HG03354 (cell line): ENCODE measurements at regions not wholly inside any gene's neighbourhood (a gene's known extent, or its start where the extent isn't known, plus 50 kb on each side); places are given as distances from the start of the nearest gene placed in this dataset.

Source experiments
- ATAC-seq: cut with Tn5 transposase; IDR thresholded peaks from one replicate; pipeline ENCODE4 v1.9.1; 2021; ENCODE audit warnings: mild to moderate bottlenecking; ENCODE audit not compliant: unreplicated experiment, poor library complexity, severe bottlenecking

DNA sequence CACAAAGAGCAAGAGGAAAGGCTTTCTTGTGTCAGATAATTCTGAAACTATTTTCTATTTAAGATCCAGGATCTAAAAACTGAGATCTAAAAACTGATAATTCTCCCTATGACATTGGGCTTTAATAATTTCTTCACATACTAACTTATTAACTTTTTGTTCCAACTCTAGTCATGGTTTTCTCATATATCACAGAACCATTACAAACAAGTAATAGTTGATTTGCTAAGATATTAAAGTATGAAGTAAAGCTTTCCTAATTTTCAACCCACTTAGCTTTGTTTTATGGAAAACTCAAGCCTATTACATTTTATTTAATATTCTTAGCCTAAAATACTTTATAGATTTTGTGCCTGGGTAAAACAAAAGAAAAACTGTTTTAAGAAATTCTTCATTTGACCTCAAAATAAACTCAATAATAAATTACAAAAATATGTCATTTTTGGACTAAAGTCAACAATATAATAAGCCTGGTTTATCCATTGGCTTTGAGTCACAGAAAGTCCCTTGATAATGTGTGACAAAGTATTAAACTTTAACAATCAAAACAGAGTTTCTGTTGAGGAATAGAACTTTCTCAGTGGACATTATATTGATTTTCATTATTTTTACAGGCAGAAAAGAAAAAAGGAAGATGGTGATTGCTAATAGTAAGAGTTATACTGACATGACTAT lies 1142.9 kb upstream of the SORCS1 start:
- ATAC-seq: no peak

DNA sequence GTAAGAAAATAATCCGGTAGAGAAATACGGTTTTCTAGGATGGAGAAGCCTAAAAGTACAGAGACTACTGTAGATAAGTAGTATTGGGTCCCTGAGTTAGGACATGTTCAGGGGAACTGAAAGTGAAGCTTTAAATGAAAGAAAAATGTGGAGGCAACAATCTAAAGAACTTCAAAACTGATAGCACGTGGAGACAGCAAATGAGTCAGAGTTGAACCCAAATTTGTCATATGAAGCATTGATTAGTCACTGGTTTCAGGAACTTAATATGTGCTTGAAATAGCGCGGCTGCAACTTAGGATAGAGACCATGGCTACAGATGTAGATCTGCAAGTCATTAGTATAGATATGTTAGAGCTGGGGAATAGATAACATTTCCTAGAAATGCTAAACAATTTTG lies 1138.6 kb upstream of the SORCS1 start:
- no peak for ATAC-seq

DNA sequence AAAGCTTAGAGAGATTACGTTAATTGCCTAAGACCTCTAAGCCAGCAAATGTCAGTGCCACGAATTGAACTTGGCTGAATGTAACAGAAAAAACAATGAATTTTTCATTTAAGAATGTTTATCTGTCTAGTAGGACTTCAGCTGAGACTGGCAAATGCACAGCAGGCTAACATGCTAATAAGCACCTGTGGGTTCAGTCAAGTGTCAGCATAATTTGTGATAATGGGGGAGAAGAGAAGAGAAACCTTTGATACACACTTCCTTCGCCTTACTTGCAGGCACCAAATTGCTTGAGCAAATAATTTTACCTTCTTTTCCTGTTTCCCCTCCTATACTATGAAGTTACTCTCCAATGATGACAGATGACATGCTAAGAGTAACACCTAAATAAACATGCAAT lies 1136.5 kb upstream of the SORCS1 start:
- no peak for ATAC-seq

DNA sequence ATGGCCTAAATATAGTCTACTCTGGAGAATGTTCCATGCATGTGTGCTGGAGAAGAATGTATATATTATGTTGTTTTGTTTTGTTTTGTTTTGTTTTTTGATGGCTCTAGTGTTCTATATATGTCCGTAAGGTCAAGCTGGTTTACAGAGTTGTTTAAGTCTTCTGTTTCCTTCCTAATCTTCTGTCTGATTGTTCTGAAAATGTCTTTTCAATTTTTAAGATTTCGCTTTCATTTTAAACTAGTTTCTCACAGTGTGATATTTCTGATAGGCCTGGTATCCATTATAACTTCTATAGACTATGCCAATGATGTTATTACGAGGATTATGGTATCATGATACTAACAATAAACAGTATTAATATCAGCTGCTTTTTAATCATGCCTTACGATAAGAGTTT lies 1126.3 kb upstream of the SORCS1 start:
- ATAC-seq: no peak

DNA sequence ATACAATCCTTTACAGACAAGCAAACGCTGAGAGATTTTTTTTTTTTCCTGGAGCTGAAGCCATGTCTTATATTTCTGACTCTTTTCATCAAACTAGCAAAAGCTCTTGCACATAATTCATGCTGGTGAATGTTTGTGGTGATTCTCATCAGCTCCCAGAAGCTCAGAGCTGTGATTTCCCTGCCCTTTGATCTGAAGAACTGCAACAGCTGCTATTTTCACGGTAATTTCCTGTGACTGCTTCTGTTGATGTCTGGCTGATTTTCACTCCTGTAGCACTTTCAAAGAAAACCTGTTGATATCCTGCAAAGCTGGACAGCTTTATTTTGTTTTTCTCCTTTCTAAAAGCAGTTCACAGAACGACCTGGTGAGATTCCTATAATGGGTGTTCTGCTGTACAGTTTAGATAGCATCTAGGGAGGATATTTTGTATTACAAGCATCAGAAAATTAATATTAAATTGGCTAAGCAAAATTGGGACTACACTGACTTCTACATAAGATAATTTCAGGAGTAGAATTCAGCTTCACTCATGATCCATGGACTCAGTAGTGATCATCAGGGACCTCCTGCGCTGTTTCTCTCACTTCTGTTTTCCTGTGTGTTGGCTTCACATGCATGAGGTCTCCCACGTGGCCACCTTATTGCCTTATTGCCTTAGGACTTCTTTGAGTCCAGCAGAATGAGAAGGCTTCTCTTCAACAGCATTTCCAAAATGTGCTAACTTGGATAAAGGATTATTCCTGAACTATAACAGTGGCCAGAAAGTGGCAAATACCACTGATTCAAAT lies 1111.6 kb upstream of the SORCS1 start:
- ATAC-seq: no peak

DNA sequence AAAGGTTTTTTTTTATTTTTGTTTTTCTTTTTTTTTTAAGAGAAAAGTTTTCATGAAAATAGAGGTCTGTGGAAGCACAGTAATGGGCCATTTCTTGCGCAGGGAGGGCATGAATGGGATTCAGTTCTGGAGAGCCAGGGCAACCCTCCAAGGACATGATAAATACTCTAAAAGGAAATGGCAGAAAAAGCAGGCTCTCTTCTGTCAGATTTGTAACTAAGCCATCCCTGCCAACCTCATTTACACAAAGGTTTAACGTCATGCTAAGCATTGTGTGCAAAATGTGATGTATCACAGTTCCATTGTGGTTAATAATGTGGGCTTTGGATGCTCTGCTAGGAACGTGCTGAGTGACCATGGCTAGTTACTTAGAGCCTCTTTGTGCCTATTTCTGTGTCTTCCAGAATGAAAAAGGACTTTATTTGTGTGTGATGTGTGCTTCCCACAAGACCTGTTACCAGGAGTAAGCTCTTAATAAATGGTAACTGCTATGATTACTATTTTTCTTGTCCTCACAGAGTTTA lies 1095.9 kb upstream of the SORCS1 start:
- no peak for ATAC-seq

DNA sequence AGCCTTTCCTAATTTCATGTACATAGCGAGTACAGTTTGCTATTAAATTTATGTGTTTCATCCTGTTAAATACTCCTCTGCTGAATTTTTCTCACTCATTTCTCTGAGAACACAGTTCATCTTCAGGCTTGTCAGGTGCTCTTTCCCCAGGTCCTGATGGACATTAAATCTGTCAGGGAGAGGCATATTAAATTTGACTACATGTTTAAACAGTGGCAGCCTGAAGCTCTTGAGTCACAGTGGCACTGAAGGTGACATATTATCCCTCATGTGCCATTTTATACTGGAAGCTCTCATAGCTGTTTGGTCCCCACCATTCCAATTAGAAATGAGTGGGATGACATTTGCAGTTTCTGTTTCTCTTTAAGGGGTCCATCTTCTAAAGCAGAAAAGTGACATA lies 1089.6 kb upstream of the SORCS1 start:
- no peak for ATAC-seq

DNA sequence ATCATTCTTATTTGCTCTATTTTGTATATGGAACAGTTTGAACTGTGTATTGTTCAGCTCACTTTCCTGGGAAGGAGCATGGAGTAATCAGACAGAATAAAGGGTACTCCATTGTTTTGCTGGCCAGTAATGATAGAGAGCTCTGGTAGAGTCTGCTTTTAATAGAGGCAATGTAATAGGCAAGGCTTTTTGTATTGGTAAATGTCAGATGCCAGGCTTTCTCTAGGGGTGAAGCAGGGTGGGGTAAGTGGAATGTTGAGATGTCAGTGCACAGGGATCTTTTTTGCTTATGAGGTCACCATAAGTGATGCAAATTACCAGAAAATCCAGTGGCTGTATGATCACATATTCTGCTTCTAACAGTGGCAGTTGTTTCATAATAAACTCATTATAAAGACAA lies 1088.3 kb upstream of the SORCS1 start:
- no peak for ATAC-seq

DNA sequence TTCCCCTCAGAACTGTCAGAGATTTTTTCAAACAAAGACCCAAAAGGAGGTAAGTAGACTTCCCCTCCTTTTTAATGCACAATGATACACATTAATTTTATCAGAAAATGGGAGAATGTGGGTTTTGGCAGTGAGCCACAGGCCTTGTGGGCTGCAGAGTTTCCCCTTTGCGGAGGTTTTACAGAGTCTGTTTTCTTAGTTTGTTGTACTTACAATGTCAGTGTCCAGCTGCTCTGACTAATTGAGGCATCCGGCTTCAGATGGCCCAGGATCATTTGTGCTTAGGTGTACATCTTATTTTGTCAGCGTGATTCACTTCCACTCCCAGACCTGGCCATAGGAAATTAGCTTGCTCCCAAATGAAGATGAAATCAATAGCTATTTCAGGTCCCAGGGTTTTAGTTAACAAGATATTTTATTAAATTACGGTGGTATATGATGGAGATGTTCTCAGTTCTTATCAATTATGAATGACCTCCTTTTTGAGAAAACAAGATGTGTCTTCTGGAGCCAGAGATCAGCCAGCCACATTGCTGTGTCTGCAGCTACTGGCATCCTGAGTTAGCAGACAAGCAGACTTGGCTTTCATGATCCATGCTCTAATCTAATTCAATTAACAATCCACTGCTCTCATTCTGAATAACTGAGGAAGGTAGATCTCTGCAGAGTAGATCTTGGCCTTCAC lies 1086.6 kb upstream of the SORCS1 start:
- ATAC-seq: no peak

DNA sequence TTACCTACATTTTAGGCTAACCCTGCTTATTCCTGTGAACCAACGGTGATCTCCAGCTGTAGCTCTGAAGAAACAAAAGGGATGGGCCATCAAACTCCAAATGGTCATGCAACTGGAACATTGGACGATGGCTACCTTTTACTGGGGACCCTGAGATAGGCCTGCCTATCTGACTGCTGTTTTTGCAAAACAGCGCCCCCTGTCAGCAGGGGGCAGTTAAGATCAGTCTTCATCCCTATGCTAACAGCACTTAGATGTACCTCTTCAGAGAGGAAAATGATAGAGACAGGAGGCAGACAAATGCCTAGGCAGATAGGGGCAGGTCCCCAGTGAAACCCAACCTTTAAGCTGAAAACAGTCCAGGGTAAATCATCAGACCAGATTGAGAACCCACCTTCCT lies 1085.4 kb upstream of the SORCS1 start:
- no peak for ATAC-seq

DNA sequence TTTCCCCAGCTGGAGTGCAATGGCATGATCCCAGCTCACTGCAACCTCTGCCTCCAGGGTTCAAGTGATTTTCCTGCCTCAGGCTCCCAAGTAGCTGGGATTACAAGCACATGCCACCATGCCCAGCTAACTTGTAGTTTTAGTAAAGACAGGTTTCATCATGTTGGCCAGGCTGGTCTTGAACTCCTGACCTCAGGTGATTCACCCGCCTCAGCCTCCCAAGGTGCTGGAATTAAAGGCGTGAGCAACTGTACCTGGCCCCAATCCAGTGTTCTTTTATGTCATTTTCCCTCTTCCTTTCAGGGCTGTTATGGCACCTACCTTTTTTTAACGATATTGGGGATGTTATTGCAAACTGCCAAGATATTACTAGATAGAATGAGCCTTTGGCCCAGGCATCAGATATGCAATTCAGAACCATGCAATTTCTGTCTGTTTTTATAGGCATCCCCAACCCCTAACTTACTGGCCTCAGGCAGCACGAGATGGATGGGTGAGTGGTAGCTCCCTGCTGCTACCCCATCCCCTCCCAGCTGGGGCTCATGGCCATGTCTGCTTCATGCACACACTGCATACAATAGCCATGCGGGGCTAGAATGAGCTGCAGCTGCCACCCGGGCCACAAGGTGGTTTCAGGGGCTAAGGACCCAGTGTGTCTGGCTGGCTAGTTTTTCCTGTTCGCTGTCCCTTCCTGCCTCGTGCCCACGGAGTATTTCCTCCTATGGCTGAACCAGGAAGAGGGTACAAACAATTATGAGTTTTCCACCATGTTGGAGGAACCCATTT lies 1080.1 kb upstream of the SORCS1 start:
- ATAC-seq: no peak

DNA sequence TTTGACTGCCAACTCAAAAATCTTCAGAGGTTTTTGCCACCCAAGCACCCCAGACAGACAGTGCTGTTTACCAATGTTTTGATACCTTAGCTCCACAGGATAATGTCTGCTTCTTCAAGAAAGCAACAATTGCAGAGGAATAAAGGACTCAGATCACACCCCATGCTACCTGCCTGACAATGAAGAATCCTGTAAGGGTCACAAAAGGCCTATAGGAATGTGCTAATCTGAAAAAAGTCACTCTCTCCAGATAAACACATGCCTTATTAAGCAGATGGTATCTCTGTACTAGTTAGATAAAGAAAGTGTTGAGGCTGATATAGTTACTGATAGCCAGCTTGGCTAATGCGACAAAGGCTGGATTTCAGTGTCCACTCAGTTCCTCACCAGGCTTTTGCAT lies 1076.7 kb upstream of the SORCS1 start:
- no peak for ATAC-seq

DNA sequence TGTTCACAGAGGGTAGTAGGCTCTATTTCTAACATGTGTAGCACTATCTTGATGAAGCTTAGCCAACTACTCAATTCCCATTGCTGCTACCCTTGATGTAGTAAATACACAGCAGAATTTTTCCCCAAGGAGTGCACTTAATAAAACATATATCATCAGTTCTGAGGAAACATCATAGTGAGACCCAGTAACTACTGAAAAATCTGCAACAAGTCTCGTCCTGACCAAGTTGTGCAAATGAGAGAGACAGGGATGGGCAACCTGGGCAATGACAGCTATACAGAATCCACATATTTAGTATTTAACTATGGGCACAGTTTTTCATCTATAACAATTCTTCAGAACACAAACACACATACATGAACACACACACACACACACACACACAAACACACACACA lies 1073.8 kb upstream of the SORCS1 start:
- no peak for ATAC-seq

DNA sequence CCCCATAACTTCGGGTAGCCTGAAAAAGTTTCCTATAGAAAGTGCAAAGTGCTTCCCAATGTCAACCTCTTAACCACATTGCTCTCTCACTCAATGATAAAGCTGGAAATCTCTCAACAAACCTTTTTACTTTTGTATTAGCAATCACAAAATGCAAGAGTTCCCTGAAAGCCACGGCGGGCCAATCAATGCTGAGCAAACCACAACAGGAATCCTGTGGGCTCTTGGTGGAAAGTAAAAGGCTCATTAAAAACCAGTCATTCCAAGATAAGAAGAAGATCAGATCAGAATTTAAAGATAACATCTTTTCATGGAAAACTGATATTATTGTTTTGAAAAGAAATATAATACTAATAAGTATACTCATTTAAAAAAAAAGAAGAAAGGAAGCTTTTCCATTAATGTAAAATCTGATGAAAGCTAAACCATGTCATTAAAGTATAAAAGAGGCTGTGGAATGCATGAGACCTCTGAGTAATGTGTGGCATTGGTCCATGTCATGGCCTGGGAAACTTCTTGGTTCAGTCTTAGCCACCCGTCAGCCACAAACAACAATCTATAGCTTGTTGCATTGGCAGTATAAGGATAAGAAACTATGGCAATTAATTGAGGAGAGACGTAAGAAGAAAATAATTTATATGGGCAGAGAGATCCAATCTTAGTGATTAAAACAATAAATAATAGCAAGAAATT lies 1066.1 kb upstream of the SORCS1 start:
- ATAC-seq: no peak

DNA sequence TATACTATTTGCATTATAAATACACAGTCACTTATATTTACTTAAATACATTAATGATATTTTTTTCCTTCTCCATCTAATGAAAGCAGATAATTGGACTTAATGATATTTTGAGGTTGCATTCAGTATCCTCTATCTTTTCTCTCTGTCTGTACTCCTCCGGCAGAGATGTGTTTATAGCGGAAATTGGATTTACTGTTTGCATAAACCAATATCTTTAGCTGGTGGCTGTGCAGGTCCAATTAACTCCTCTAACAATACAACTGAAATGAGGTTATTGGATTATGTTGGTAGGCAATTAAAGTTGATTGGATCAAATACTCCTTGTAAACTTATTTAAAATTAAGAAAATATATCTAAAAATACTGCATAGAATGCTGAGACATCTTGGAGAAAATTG lies 1044.2 kb upstream of the SORCS1 start:
- ATAC-seq: no peak

DNA sequence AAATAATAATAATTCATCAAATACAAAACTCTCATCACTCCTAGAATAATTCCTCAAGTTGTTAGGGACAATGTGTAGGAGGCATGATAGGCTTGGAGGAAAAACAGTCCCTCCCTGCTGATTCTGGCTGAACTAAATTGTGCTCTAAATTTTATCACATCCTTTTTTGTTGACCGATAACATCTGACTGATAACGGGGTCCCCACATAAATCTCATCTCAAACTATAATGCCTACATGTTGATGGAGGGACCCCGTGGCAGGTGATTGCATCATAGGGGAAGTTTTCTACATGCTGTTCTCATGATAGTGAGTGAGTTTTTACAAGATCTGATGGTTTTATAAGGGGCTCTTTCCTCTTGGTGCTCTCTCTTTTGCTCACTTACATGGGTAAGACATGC lies 1043.5 kb upstream of the SORCS1 start:
- ATAC-seq: no peak

DNA sequence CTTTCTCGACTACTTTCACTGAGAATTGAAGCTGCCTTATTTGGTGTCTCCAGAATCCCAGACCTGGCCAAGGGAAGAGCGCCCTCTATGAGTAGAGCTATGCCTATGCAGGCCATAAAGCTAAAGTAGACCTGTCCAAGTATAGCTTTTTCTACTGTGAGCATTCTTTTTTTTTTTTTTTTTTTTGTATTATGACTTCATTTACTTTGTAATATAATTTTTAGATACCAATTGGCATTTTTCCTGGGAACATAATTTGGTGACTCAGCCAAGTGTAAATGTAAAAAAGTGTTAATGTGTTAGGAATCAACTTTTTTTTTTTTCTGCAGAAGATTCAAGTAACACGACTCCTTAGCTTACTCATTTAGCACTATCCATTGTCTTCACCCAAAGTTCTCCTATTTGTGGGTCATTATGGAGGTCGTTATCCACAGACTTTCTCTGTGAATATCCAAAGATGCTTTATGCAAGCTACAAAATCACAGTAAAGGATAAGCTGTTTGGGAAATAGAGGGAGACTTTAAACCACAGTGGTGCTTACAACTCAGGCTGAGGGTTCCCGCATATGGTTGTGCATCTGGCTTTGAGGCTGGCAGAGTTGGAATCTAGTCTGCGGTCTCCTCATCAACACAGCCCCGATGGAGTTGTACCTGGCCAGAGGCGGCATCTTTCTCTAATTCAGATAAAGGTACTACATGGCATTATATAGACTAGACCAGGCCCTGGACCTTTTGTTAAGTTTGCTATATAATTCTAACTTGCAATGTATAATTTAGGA lies 1040.2 kb upstream of the SORCS1 start:
- peak; percentile 74 for ATAC-seq

DNA sequence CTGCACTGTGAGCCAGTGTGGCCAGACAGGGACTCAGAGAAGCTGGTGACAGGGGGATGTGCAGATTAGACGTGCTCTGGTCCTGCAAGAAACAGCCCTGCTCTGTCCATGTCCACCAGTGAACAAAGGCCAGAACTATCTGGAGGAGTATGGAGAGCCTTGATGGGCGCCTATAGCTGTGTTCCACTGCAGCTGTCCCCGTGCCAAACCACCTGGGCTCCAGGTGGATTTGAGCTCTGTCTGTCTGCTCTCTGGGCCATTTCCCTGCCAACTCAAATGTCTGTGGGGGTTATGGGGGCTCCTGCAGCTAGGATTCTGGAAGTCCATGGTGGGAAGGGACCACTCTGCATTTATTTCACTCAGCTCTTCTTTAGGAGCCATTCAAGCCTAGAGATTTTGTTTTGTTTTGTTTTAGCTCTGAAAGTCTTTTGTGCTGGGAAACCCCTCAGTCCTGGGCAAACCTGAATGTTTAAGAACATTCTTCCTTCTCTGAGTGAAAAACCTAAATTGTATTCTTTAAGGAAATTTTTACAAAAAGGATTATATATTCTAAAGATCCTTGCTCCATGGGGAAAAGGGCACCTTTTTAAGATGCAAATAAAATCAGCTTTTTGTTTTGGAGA lies 1039.5 kb upstream of the SORCS1 start:
- ATAC-seq: peak; percentile 8
